ENCODE measurements at regions not wholly inside any gene's neighbourhood (a gene's known extent, or its start where the extent isn't known, plus 50 kb on each side); places are given as distances from the start of the nearest gene placed in this dataset.

DNA sequence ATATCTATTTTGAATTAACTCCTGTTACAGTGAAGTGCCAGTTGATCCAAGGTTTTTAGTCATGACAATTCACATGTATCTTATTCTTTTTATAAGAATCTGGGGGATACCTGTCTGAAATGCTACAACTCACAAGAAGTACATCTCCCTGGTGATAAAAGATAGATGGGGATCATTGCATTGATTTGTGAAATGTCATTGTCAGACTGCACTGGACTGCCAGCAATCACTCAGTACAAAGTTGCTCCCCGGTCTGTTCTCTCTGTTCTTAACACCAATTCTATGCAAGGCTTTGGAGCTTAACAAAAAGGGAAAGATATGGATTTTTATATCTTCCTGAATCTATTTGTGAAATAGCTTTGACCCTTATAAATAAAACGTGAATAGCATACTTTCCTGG is 171.8 kb upstream of the PCSK5 start:
- TF ChIP-seq ZC3H10 (CRISPR knock-in tag; IDR thresholded peaks at IDR 0.05): no peak
- TF ChIP-seq TOX (CRISPR knock-in tag; IDR thresholded peaks at IDR 0.05; ENCODE audit: borderline replicate concordance): no peak
- TF ChIP-seq PPARA (CRISPR knock-in tag; IDR thresholded peaks at IDR 0.05; ENCODE audit: borderline replicate concordance): no peak
- no peak for TF ChIP-seq TCF4 (CRISPR knock-in tag; IDR thresholded peaks at IDR 0.05; ENCODE audit: borderline replicate concordance)
- no peak for TF ChIP-seq ZNF8 (CRISPR knock-in tag; IDR thresholded peaks at IDR 0.05)
- TF ChIP-seq OSR1 (CRISPR knock-in tag; IDR thresholded peaks at IDR 0.05): no peak
- TF ChIP-seq, protein P1, sequence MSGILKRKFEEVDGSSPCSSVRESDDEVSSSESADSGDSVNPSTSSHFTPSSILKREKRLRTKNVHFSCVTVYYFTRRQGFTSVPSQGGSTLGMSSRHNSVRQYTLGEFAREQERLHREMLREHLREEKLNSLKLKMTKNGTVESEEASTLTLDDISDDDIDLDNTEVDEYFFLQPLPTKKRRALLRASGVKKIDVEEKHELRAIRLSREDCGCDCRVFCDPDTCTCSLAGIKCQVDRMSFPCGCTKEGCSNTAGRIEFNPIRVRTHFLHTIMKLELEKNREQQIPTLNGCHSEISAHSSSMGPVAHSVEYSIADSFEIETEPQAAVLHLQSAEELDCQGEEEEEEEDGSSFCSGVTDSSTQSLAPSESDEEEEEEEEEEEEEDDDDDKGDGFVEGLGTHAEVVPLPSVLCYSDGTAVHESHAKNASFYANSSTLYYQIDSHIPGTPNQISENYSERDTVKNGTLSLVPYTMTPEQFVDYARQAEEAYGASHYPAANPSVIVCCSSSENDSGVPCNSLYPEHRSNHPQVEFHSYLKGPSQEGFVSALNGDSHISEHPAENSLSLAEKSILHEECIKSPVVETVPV (CRISPR knock-in tag; IDR thresholded peaks at IDR 0.05): no peak
- no peak for TF ChIP-seq RARB (CRISPR knock-in tag; IDR thresholded peaks at IDR 0.05)
- no peak for TF ChIP-seq ZNF70 (CRISPR knock-in tag; IDR thresholded peaks at IDR 0.05)
- no peak for TF ChIP-seq ARNTL (CRISPR knock-in tag; IDR thresholded peaks at IDR 0.05; ENCODE audit: borderline replicate concordance, low read depth)
- TF ChIP-seq ZNF565 (CRISPR knock-in tag; conservative IDR thresholded peaks at IDR 0.05; ENCODE audit: low read depth): no peak
- no peak for TF ChIP-seq ZFP3 (CRISPR knock-in tag; IDR thresholded peaks at IDR 0.05)
- TF ChIP-seq POU6F1 (CRISPR knock-in tag; IDR thresholded peaks at IDR 0.05; ENCODE audit: borderline replicate concordance, low read depth): no peak
- no peak for TF ChIP-seq PATZ1 (CRISPR knock-in tag; IDR thresholded peaks at IDR 0.05; ENCODE audit: borderline replicate concordance)
- TF ChIP-seq ZFP30 (CRISPR knock-in tag; IDR thresholded peaks at IDR 0.05): no peak
- TF ChIP-seq BACH2 (CRISPR knock-in tag; IDR thresholded peaks at IDR 0.05; ENCODE audit: borderline replicate concordance): no peak
- no peak for TF ChIP-seq CREB5 (CRISPR knock-in tag; IDR thresholded peaks at IDR 0.05; ENCODE audit: low read depth)
- no peak for ATAC-seq

- ATAC-seq: no peak
- no peak for TF ChIP-seq PATZ1 (CRISPR knock-in tag; IDR thresholded peaks at IDR 0.05; ENCODE audit: borderline replicate concordance)
- TF ChIP-seq ZNF70 (CRISPR knock-in tag; IDR thresholded peaks at IDR 0.05): no peak
- TF ChIP-seq ZNF565 (CRISPR knock-in tag; conservative IDR thresholded peaks at IDR 0.05; ENCODE audit: low read depth): no peak
- TF ChIP-seq ARNTL (CRISPR knock-in tag; IDR thresholded peaks at IDR 0.05; ENCODE audit: borderline replicate concordance, low read depth): no peak
Observed at GRCh38 chr9:75728391-75728790, 162.1 kb upstream of the PCSK5 start.

DNA sequence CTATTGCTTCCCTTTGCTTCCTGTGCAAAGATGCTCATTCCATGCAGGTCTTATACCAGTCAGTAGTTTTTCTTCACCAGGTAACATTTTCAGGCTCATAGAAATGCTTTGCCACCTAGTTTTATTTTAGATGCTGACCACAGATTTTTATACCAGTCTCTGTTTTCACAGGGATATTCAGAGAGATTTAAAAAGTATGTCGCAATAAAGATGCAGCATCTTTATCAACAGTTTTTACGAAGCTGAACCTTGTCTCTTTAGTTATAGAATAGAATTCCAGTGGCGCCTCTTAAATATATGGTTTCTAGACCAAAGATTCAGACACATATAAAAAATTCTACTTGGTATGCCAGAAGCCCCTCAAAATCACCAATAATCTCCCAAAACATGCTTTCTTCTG is 155.7 kb upstream of the PCSK5 start:
- no peak for ATAC-seq
- TF ChIP-seq OSR1 (CRISPR knock-in tag; IDR thresholded peaks at IDR 0.05) (no peak), ZC3H10 (CRISPR knock-in tag; IDR thresholded peaks at IDR 0.05) (no peak), ZNF8 (CRISPR knock-in tag; IDR thresholded peaks at IDR 0.05) (no peak), ARNTL (CRISPR knock-in tag; IDR thresholded peaks at IDR 0.05; ENCODE audit: borderline replicate concordance, low read depth) (no peak), PPARA (CRISPR knock-in tag; IDR thresholded peaks at IDR 0.05; ENCODE audit: borderline replicate concordance) (no peak), CREB5 (CRISPR knock-in tag; IDR thresholded peaks at IDR 0.05; ENCODE audit: low read depth) (no peak), TOX (CRISPR knock-in tag; IDR thresholded peaks at IDR 0.05; ENCODE audit: borderline replicate concordance) (no peak), GLIS3 (CRISPR knock-in tag; IDR thresholded peaks at IDR 0.05) (no peak), TCF4 (CRISPR knock-in tag; IDR thresholded peaks at IDR 0.05; ENCODE audit: borderline replicate concordance) (no peak), ESRRG (CRISPR knock-in tag; IDR thresholded peaks at IDR 0.05) (no peak), BACH2 (CRISPR knock-in tag; IDR thresholded peaks at IDR 0.05; ENCODE audit: borderline replicate concordance) (no peak)
- TF ChIP-seq, protein P2, sequence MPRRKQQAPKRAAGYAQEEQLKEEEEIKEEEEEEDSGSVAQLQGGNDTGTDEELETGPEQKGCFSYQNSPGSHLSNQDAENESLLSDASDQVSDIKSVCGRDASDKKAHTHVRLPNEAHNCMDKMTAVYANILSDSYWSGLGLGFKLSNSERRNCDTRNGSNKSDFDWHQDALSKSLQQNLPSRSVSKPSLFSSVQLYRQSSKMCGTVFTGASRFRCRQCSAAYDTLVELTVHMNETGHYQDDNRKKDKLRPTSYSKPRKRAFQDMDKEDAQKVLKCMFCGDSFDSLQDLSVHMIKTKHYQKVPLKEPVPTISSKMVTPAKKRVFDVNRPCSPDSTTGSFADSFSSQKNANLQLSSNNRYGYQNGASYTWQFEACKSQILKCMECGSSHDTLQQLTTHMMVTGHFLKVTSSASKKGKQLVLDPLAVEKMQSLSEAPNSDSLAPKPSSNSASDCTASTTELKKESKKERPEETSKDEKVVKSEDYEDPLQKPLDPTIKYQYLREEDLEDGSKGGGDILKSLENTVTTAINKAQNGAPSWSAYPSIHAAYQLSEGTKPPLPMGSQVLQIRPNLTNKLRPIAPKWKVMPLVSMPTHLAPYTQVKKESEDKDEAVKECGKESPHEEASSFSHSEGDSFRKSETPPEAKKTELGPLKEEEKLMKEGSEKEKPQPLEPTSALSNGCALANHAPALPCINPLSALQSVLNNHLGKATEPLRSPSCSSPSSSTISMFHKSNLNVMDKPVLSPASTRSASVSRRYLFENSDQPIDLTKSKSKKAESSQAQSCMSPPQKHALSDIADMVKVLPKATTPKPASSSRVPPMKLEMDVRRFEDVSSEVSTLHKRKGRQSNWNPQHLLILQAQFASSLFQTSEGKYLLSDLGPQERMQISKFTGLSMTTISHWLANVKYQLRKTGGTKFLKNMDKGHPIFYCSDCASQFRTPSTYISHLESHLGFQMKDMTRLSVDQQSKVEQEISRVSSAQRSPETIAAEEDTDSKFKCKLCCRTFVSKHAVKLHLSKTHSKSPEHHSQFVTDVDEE (CRISPR knock-in tag; IDR thresholded peaks at IDR 0.05): no peak

Measured in SK-N-SH treated with all-trans-retinoic acid at 6 μM for 48 hours (cell line).